Endothelial cell of umbilical vein (primary cell): ENCODE measurements at regions not wholly inside any gene's neighbourhood (a gene's known extent, or its start where the extent isn't known, plus 50 kb on each side); places are given as distances from the start of the nearest gene placed in this dataset.

Experiments used
- BruUV-seq: library from RNA; stranded (reverse); fragments of 400-500 nt; replicated peaks from 2 replicates; lab custom pipeline; 2021; lab: Mats Ljungman, UMichigan
- CTCF ChIA-PET: fragments of 300-600, 350-600 bp; sonication (Branson Sonifier 250); formaldehyde crosslinking; loops from one replicate; lab custom pipeline; 2021; ENCODE audit warnings: antibody characterized with exemption, inconsistent platforms; lab: Charles Lee
- POLR2A ChIA-PET: fragments of 300-600, 350-600 bp; sonication (Branson Sonifier 250); formaldehyde crosslinking; loops from one replicate; lab custom pipeline; 2021; ENCODE audit warnings: antibody characterized with exemption, inconsistent platforms; lab: Charles Lee
- DNase-seq: peaks from one replicate; pipeline ENCODE4 v3.0.0-alpha.2; 2011; ENCODE audit warnings: low read depth, low spot score
- FAIRE-seq: peaks from 2 replicates; lab custom pipeline; 2011; peaks lifted over from hg19 to GRCh38; lab: Jason Lieb, UNC
- H2AFZ ChIP-seq: 2 replicates; pipeline ENCODE4 v1.6.0; 2012; ENCODE audit warnings: low read depth, low read length, control low read depth, inconsistent platforms
- H3K27ac ChIP-seq: 2 replicates; pipeline ENCODE4 v1.5.1; 2011; ENCODE audit warnings: low read depth, mild to moderate bottlenecking, control low read depth, low read length, moderate library complexity; ENCODE audit not compliant: insufficient read depth
- H3K27me3 ChIP-seq, 2 experiments: 2 replicates each; pipeline versions ENCODE4 v1.6.0 to v1.6.1; 2011; ENCODE audit warnings: low read length in 2 of 2, mixed read lengths in 1 of 2; ENCODE audit not compliant: control insufficient read depth in 2 of 2, insufficient read depth in 2 of 2
- H3K36me3 ChIP-seq, 2 experiments: 2 replicates in 1 of 2; 3 replicates in 1 of 2; pipeline ENCODE4 v1.5.1; 2011; ENCODE audit warnings: low read length in 2 of 2, mild to moderate bottlenecking in 1 of 2, moderate library complexity in 1 of 2; ENCODE audit not compliant: control insufficient read depth in 2 of 2, insufficient read depth in 2 of 2; ENCODE audit errors: extremely low read depth in 1 of 2
- H3K4me1 ChIP-seq: 3 replicates; pipeline ENCODE4 v1.5.1; 2011; ENCODE audit warnings: mild to moderate bottlenecking, low read length; ENCODE audit not compliant: control insufficient read depth, insufficient read depth; ENCODE audit errors: extremely low read depth
- H3K4me2 ChIP-seq: 2 replicates; pipeline ENCODE4 v1.6.1; 2011; ENCODE audit warnings: low read length, control low read depth, mixed read lengths; ENCODE audit not compliant: insufficient read depth
- H3K4me3 ChIP-seq, 3 experiments: fragments of 200-600 bp in 1 of 3; sonication (generic), shearing (Covaris generic) in 1 of 3; replicated peaks in 1 of 3; 2 replicates each; pipeline ENCODE4 v1.5.1; 2011 to 2016; ENCODE audit warnings: control low read depth in 3 of 3, low read length in 3 of 3, mild to moderate bottlenecking in 2 of 3, inconsistent platforms in 1 of 3, low read depth in 1 of 3, moderate library complexity in 1 of 3; ENCODE audit not compliant: insufficient read depth in 1 of 3
- H3K79me2 ChIP-seq: 2 replicates; pipeline ENCODE4 v1.6.0; 2012; ENCODE audit warnings: low read length, inconsistent platforms; ENCODE audit not compliant: control insufficient read depth, insufficient read depth
- H3K9ac ChIP-seq: replicated peaks from 2 replicates; pipeline ENCODE3; 2011; ENCODE audit warnings: low read length, control low read depth; ENCODE audit not compliant: insufficient read depth; ENCODE audit errors: extremely low read depth
- H3K9me1 ChIP-seq: replicated peaks from 3 replicates; pipeline ENCODE4 v1.6.0; 2011; ENCODE audit warnings: mild to moderate bottlenecking, low read length; ENCODE audit not compliant: control insufficient read depth, insufficient read depth; ENCODE audit errors: extremely low read depth
- H3K9me3 ChIP-seq: replicated peaks from 2 replicates; pipeline ENCODE4 v1.5.1; 2012; ENCODE audit warnings: low read length, inconsistent platforms; ENCODE audit not compliant: control insufficient read depth, insufficient read depth
- H4K20me1 ChIP-seq: replicated peaks from 2 replicates; pipeline ENCODE3; 2011; ENCODE audit warnings: mild to moderate bottlenecking, low read length; ENCODE audit not compliant: control insufficient read depth, insufficient read depth; ENCODE audit errors: extremely low read depth
- CTCF ChIP-seq, 2 donors: IDR thresholded peaks; 1 replicate in 1 of 2; 2 replicates in 1 of 2; pipeline ENCODE4 v1.5.1; 2011; ENCODE audit warnings: low read length in 2 of 2, mild to moderate bottlenecking in 2 of 2, moderate library complexity in 2 of 2, control low read depth in 1 of 2, inconsistent platforms in 1 of 2, low read depth in 1 of 2; ENCODE audit not compliant: insufficient read depth in 1 of 2; ENCODE audit errors: extremely low read depth in 1 of 2
- EZH2 ChIP-seq: IDR thresholded peaks from 2 replicates; pipeline ENCODE4 v1.6.1; 2012; ENCODE audit warnings: borderline replicate concordance, low read depth, mild to moderate bottlenecking, moderate library complexity, low read length, inconsistent platforms; ENCODE audit not compliant: severe bottlenecking
- FOS ChIP-seq: IDR thresholded peaks from 2 replicates; pipeline ENCODE4 v1.6.1; 2011; ENCODE audit warnings: mild to moderate bottlenecking, low read length, moderate library complexity, borderline replicate concordance; ENCODE audit not compliant: insufficient read depth
- GATA2 ChIP-seq: IDR thresholded peaks from 2 replicates; pipeline ENCODE4 v1.7.0; 2011; ENCODE audit warnings: low read depth, mild to moderate bottlenecking, moderate library complexity, mixed read lengths, low read length; ENCODE audit not compliant: insufficient read length, insufficient read depth
- JUN ChIP-seq: IDR thresholded peaks from 2 replicates; pipeline ENCODE4 v1.6.1; 2011; ENCODE audit warnings: borderline replicate concordance, low read depth; ENCODE audit not compliant: insufficient read length, insufficient read depth
- MAX ChIP-seq: IDR thresholded peaks from 2 replicates; pipeline ENCODE4 v1.6.1; 2011; ENCODE audit not compliant: insufficient read depth, insufficient read length
- MYC ChIP-seq: IDR thresholded peaks from one replicate; pipeline ENCODE4 v1.6.1; 2011; ENCODE audit warnings: mild to moderate bottlenecking, low read depth, low read length
- POLR2A ChIP-seq: IDR thresholded peaks from 2 replicates; pipeline ENCODE4 v1.6.1; 2012; ENCODE audit warnings: low read depth, mild to moderate bottlenecking, control low read depth, low read length
- POLR2AphosphoS5 ChIP-seq: IDR thresholded peaks from 2 replicates; pipeline ENCODE4 v1.6.1; 2012; ENCODE audit warnings: low read depth, mild to moderate bottlenecking, control low read depth, low read length, moderate library complexity; ENCODE audit not compliant: insufficient read depth
- dilution Hi-C: fragments of 300-500 bp; cut with MboI; formaldehyde crosslinking; loops from one replicate; pipeline ENCODE4 v1.15.0; 2019; ENCODE audit warnings: low sequenced_read_pairs; ENCODE audit not compliant: extremely low pct_ligation_motif_present
- intact Hi-C: fragments of 100-400 bp; cut with micrococcal nuclease; formaldehyde crosslinking; loops from one replicate; pipeline ENCODE4 v1.10.0; 2022

- no peaks in the 10 kb centered on the region for H3K9me3 ChIP-seq
- no peaks in the 10 kb centered on the region for H3K4me1 ChIP-seq
- BruUV-seq = no TSS peak
- no peak overlapping the region for H3K4me2 ChIP-seq
- dilution Hi-C loops = no loop called here
- TF ChIP-seq FOS (no peak), MYC (no peak), JUN (no peak), MAX (no peak), EZH2 (no peak), POLR2AphosphoS5 (no peak), GATA2 (no peak), CTCF (IDR thresholded peaks at IDR 0.05; ENCODE audit: extremely low read depth in 1 of 2, insufficient read depth in 1 of 2, low read depth in 1 of 2, low read length in 2 of 2) (no peak), POLR2A (no peak)
- no peak overlapping the region for H2AFZ ChIP-seq
- CTCF ChIA-PET = interaction anchor here (2.3 kb wide), 1 partner anchor 313 kb away, joined by 6 read pairs; no protein-coding TSS in a partner anchor
- intact Hi-C loops = no loop called here
- H3K27me3 ChIP-seq = peaks cover 10 to 11% of the 10 kb centered on the region in 2 experiments
- H3K79me2 ChIP-seq = no peaks in the 10 kb centered on the region
- FAIRE-seq (no peak), DNase-seq (no peak)
- H3K27ac ChIP-seq = no peak overlapping the region
- H3K36me3 ChIP-seq = no peaks in the 10 kb centered on the region
- H3K9ac ChIP-seq = no peak overlapping the region
- no peaks in the 10 kb centered on the region for H3K9me1 ChIP-seq
- POLR2A ChIA-PET = no interaction called here
- H4K20me1 ChIP-seq = no peaks in the 10 kb centered on the region
- H3K4me3 ChIP-seq = no peak overlapping the region
Measured at GRCh38 chr12:94079566-94080340, 68.6 kb upstream of the PLXNC1 start.
